Right lobe of liver (tissue), 4 donors: ENCODE measurements at regions not wholly inside any gene's neighbourhood (a gene's known extent, or its start where the extent isn't known, plus 50 kb on each side); places are given as distances from the start of the nearest gene placed in this dataset.

Experiments used
- POLR2A ChIP-seq: fragments of 450-650 bp; IDR thresholded peaks from one replicate; pipeline ENCODE4 v1.6.1; 2017; ENCODE audit warnings: antibody characterized with exemption, mild to moderate bottlenecking
- TF ChIP-seq, protein P1 (sequence below), 4 donors: fragments of 200-600 bp in 3 of 4; fragments of 450-650 bp in 1 of 4; IDR thresholded peaks; one replicate each; pipeline versions ENCODE4 v1.5.1 to v1.8.0; 2016 to 2022; ENCODE audit warnings: antibody characterized with exemption in 4 of 4, mild to moderate bottlenecking in 2 of 4
- donor health status: DM: no; HTN: no; CAD: no.
- donor health status: DM: no; HTN: no; CAD: no.
- donor health status: DM: no; HTN: yes; CAD: no.

DNA sequence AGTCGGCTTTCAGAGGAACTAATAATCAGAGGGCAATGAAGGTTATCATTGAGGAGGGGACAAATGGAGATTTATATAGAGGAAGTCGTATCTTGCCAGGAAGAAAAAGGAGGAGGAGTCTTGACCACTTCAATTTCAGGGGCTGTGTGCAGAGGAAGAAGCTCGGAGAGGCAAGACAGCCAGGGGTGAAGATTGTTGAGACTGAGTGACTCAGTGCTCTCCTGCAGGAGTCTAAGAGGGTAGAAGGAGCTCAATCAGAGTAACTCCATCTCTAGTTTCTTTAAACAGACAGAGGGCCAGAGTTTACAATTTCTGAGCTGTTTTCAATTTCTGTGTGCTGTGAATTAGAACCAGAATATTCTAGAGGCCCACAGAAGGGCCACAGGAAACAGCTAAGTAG is 439.3 kb upstream of the PRICKLE1 start:
- TF ChIP-seq, protein P1, sequence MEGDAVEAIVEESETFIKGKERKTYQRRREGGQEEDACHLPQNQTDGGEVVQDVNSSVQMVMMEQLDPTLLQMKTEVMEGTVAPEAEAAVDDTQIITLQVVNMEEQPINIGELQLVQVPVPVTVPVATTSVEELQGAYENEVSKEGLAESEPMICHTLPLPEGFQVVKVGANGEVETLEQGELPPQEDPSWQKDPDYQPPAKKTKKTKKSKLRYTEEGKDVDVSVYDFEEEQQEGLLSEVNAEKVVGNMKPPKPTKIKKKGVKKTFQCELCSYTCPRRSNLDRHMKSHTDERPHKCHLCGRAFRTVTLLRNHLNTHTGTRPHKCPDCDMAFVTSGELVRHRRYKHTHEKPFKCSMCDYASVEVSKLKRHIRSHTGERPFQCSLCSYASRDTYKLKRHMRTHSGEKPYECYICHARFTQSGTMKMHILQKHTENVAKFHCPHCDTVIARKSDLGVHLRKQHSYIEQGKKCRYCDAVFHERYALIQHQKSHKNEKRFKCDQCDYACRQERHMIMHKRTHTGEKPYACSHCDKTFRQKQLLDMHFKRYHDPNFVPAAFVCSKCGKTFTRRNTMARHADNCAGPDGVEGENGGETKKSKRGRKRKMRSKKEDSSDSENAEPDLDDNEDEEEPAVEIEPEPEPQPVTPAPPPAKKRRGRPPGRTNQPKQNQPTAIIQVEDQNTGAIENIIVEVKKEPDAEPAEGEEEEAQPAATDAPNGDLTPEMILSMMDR (IDR thresholded peaks at IDR 0.05), result no peak
- TF ChIP-seq POLR2A, result no peak
